NCI-H1417 treated with DMSO at 0.1 percent for 48 hours (cell line): ENCODE measurements at regions not wholly inside any gene's neighbourhood (a gene's known extent, or its start where the extent isn't known, plus 50 kb on each side); places are given as distances from the start of the nearest gene placed in this dataset.

Experiments used
- DNase-seq: peaks from one replicate; lab custom pipeline; 2025; lab: John Stamatoyannopoulos, UW

DNA sequence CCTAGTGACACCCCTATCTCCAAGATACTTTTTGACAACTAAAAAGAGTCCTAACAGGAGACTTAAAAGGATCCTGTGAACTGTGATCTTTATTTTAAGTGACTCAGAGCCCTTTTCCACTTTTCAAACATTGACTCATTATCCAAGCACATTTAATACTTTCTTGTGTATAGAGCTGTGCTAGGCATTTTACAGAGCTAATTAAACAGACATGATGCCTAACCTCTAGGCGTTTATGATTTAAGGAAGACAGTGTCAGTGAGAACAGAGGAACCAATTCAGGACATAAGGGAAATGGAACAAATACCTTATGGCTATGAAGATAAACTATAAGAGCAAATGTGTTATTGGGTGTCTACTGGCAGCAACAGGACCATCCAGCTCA lies 282.6 kb downstream of the TPBG start:
- no peak for DNase-seq

DNA sequence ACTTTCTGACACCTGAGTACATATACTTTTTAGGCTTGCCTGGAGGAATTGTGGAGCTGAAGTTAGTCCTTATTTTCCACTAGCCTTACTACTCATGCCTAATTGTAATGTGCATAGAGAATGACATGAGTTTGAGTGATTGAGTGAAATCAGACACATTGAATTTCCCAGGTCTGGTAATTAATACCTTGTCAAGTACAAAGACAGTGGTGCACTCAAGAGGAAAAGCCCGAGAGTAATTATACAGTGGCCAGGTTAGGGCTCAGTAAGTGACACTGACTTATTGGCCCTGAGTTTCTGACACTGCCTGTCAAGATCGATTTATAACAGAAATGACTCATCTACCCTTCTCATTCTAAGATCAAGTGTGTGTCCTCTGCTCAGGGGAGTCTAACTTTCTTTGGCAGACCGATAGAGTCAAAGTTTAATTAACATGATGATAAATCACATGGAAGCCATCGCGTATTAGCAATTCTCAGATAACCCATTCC lies 288.3 kb downstream of the TPBG start:
- peak; percentile 72 for DNase-seq

DNA sequence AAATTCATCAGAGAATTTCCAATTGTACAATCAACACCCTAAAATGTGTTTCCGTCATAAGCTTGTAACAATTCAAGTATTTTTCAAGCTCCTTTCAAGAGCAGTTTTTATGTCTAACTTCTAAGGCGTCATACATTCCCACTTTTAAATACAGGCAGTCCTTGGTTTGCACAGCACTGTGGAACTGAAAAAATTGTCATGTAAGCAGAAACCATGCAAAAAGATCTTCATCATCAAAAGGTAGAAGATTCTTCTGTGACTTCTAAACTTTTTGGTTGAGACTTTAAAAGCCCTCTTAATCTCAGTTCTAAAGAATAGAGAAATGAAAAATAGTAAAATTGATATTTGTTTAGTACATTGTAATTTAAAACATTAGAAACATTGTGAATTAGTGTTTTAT lies 315.6 kb downstream of the TPBG start:
- no peak for DNase-seq

DNA sequence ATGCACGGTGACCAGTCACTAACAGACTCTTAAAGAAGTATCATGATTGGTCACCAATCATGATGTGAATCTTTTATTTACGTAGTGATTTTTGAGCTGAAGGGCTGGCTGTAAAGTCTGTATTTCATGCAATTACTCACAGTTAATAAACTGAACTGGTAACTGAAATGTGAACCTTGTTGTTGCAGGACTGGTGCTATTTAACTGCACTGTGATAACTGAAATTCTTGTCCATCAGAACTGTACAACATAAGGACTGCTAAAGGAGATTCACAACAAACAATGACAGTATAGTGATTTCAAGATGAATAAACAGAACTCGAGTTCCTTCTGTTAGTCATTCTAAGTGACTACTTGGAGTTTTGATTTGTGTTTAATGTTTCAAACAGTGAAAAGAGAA lies 316.6 kb downstream of the TPBG start:
- DNase-seq: no peak

DNA sequence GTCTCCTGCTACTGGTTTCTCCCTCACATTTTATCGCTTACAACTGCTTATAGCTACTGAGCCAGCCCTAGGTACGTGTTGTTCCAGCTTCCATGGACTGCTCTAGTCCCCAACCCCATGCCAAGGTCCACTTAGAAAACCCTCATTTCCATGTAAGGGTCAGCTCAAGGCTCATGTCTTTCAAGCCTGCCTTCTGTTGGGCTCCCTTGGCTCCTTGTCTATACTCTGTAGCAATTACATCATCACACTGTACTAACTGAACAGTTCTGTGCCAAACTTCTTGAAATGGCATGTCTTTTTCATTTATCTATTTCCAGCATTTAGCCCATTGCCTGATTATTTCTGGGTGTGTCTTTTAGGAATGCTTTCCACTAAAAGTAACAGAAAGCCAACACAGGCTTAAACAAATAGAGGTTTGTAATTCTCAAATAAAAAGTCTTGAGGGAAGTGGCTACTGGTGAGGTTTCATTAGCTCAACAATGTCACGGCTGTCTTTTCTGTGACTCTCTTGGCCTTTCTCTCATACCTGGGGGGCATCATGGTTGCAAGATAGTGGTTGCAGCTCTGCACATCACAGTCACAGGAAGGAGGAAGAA lies 317.6 kb downstream of the TPBG start:
- DNase-seq: no peak

DNA sequence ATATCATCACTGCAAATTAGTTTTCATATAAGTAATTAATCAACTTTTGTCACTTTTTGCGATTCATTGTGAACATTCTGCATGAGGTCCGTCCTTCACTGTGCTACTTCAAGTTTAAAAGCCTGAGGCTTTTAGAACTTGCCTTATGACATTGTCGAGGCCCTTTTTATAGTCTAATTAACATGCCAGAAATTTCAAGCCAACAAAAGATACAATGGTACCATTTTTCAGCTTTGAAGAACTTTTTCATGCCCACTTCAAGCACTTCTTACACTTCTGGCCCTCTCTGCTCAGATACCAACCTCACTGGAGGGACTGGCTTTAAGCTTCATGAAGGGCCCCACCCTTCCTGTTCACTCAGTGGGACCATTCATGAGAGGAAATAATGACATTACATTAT lies 323.1 kb downstream of the TPBG start:
- DNase-seq: no peak

DNA sequence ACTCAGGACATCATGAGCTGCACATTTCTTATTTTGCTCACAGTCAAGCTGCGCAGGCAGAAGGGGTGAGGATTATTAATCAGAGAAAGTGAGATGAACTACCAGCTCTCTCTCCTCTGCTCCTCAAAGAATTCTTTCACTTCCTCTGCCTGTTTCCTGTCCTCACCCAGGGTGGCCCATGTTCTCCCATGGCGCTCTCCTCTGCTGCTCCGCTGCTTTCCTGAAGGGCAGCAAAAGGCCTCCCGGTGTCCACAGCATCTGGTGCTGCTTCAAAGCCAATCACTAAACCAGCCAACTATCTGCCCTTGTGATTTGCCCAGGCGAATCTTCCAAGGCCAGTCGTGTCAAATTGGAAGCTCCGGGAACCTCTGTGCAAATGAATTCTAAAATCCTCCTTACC lies 324.2 kb downstream of the TPBG start:
- no peak for DNase-seq

DNA sequence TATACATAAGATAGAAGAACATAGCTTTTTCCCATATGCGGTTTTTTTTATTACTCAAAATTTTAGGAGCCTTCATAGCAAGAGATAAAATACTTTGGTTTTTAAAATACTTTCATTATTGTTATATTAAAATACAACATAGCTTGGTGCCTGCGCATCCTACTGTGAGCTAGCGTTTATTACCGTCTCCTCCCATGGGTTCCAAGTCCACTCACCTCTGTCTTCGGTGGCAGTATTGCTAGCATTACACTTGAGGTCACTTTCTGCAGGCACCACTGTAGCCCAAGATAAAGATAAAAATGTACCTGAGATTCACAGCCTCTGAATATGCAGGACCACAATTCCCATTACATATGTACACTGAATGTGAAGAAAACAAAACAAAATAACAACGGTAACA lies 326.7 kb downstream of the TPBG start:
- DNase-seq: no peak

DNA sequence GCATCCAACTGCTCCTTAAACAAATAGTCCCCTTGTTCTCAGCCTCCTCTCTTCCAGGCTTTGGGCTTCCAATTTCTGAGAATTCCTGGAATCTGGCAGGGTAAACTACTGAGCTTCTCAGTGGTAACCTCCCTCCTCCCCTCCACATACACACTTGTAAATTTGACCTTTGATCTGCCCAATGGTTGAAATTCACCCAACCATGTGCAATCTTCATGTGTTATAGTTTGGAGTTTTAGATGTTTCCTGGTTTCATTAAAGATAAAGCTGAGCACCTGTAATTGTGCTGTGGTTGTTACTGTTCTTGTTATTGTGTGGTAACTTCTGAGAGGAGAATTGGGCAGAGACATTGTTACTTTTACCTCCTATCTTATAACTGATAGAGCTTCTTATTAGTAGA lies 328.4 kb downstream of the TPBG start:
- no peak for DNase-seq

DNA sequence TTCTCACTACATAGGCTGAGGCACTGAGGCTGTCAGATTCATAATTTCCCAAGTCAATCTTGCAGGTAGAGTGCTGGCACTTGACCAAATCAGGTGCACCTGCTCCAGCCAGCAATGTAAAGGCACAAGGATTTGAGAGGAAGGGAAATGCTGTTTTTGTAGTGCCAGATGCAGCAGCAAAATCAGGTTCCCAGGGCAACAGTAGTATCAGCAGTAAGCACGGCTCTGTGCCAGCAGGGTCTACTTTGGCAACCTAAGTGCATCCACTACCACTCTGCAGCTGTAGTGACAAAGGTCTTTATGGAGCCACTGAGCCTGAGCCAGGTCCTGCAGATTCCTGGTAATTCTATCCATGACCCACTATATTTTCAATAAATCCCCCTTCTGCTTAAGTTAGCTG lies 329.5 kb downstream of the TPBG start:
- DNase-seq: peak; percentile 50

DNA sequence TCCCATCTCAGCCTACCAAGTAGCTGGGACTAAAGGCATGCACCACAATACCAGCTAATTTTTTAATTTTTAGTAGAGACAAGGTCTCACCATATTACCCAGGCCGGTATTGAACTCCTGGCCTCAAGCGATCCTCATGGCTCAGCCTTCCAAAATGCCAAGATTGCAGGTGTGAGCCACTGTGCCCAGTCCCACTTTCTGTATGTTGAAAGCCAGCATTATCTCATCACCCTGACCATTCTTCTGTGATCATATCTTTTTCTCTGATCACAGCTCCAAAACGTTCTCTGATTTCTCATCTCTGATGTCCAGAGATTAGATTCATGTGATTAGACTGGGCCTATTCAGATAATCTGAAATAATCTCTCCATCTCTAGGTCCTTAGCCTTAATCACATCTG lies 337.7 kb downstream of the TPBG start:
- DNase-seq: no peak

DNA sequence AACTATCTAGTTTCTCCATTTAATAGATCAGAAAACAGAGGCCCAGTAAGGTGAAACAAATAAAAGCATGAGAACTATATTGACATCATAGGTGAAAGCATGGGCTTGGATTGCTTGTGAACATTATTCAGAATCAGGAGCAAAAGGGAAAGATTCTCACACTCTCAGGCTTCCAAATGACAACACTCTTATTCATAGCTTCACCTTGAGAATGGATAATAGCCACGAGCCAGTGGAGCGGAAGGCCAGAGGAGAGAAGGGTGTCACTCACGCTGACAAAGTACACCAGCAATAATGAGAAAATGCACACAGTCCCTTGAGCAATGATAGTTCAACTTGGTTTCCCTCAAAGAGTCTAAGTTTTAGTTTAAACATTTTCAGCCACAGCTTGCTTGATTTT lies 339.0 kb downstream of the TPBG start:
- DNase-seq: no peak

DNA sequence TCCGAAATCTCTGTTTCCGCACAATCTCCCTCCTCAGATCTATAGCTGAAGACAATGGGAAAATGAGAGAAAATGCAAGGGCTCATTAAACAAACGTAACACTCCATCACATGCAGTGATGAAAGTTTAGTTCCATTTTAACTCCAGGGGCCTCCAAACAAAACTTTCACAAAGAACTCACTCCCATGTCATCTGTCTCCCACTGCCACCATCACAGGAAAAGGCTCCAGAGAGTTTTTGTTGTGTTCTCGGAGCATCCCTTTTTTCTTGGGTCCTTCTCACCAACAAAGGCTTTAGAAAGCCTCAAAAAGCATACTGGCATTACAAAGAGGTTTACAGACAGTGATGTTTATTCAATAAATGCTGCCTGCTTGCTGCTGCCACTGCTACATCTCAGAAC lies 339.6 kb downstream of the TPBG start:
- no peak for DNase-seq

DNA sequence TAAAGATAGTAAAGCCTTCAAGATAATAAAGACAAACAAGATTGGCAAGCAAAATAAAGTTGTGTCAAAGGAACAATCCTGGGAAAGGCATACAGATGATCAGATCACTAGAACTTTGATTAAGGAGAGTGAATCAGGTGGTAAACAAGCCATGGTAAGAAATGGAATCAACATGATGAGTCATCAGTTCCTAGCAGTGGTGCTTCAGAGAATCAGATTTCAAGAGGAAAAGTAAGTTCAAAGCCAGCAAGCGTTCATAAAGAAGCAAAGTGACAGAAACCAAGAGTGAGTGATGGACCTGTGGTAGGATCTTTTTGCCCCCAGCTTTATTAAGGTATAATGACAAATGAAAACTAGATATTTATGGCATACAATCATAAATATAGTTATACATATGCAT lies 340.4 kb downstream of the TPBG start:
- DNase-seq: no peak

DNA sequence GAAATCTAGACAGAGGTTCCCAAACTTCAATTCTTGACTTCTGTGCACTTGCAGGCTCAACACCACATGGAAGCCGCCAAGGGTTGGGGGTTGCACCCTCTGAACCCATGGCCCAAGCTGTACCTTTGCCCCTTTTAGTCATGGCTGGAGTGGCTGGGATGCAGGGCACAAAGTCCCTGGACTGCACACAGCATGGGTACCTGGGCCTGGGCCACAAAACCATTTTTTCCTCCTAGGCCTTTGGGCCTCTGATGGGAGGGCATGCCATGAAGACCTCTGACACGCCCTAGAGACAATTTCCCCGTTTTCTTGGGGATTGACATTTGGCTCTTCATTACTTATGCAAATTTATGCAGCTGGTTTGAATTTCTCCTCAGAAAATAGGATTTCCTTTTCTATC lies 342.0 kb downstream of the TPBG start:
- no peak for DNase-seq

DNA sequence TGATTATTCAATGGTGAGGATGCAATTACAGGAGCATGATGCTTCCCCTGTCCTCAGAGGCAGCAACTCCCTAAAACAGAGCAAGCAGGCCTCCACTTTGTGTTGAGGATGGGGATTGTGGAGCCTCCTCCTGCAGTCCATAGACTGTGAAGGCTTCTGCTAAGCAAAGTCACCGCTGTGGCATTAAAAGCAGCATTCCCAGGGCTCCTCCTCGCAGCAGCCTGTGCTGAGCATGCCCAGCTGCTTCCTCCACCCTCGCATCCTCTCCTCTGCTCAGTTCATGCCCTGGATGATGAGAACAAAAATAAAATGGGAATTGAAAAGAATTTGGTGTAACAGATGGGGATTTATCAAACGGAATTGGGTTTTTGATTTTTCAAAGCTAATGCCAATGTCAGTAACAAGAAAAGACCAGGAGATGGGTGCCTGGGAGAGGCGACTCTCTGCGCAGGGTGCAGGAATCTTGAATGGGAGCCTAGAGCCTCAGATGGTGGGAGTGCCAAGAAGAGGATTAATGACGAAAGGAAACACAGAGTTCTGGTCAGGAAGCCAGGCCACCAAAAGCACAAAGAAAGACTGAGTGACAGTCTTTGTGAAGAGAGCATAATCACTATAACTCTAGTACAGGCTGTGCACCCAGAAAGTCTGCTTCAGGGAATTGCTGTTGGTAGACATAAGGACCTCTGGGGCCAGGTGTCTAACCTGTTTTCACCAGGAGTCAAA lies 347.6 kb downstream of the TPBG start:
- DNase-seq: no peak

DNA sequence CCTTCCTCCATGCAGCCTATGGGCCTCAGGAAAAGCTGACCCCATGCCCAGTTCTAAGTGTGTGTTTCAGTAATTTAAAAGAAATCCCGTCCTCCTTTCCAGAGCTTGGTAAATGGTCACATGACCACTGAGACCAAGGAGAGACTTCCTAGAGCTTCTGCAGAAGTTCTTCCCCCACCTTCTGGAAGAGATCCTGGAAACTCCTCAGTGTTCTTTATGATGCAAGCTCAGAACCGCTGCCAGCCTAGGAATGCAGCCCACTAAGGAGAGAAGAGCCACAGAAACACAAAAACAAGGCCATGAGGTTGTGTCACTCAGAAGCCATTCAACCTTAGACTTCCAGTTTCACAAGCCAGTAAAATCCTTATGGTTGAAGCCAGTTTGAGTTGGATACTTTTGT lies 348.4 kb downstream of the TPBG start:
- DNase-seq: no peak

DNA sequence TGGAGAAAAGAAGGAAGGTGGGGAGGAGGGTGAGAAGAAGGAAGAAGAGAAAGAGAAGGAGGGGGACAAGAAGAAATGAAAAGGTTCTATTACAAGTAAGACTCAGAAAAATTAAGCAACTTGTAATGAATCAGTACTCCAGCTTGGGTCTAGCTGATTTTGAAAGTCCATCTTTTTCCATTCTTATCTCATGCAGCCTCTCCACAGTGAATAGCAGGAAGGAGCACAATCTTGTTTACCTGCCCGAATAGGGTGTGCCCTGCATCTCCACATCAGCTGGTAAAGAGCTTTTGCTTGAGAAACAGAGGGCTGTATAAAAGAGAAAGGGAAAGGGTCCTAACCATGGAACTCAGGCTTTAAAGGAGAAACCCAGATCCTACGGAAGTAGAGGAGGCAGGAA lies 348.8 kb downstream of the TPBG start:
- no peak for DNase-seq

DNA sequence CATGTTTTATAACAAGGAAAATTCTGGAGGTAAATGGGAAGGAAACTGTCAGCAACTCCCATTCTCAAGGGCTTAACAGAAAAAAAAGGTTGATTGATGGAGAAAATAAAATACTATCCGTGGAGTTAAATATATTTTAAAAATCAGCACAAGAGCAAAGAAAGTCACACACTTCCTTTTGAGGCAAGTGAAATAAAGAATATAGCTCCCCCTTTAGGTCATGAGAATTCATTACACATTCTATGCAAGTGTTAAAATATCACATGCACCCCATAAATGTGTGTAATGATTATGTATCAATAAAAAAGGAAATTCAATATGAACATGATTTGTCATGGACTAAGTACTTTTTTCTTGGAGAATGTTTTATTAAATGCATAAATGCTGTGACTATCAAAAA lies 349.2 kb downstream of the TPBG start:
- DNase-seq: no peak

DNA sequence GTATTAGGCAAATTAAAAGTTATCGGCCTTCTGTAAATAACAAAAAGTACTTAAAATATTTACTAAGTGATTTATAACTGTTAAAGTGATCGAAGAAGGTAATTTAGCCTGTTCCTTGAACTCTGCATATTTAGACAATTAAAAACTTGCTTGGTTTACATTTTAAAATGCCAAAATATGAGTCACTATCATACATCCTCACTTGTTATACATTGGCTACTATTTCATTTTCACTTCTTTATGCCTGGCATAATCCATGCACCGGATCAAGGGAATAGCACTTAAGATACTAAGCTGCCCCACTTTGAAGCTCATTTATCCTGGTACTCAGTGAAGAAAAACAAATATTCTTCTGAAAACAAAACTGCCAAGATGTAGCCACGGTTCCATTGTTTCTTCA lies 344.6 kb downstream of the UBE3D start:
- DNase-seq: no peak

DNA sequence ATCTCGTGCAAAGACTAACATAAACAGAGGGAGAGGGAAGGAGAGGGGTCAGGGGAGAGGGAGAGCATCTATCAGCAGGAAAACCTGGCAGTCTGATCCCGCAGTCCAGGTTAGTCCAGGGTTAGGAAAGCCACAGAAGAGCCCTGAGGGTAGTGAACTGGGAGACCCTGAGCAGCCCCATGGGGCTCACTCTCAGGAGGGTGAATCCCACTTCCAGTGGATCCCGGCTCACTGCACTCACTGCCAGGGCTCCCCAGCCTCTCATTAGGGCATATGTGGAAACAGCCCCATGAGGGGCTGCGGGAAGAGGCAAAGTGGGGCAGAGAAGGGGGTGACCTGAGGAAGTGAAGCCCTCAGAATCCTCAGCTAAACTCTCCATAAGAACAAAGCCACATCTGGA lies 329.9 kb downstream of the UBE3D start:
- DNase-seq: no peak

DNA sequence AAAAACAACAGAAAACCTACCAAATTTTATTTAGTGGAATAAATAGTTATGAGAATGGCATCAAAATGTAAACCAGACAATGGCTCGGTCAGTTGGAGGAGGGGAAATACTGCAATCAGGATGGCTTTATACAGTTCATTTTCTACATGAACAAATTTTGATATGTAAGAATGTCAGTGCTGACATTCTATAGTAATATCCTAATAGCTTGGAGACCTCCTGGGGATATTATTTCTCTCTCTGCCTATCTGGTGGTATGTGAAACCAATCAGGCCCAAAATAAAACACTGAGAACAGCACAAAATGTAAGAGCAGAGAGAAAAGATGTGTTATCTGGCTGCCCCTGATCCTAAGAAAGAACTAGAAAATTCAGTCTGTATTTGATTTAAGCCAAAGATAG lies 327.7 kb downstream of the UBE3D start:
- DNase-seq: no peak

DNA sequence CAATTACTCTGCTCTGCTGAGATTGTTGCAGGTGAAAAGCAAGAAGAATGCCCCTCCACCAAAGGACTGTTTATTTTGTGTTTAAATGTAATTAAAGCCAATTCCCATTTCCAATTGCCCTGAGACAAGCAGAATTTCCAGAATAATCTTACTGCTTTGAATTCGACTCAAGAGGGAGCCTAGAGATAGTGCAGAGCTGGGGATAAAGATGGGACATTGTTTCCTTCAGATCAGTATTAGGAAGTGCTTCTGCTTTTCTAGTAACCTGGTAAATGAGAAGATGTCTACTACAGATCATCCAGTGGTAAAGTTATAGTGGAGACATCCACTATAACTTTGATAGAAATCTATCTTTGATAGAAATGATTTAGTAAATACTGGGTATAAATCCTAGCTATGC lies 326.9 kb downstream of the UBE3D start:
- no peak for DNase-seq

DNA sequence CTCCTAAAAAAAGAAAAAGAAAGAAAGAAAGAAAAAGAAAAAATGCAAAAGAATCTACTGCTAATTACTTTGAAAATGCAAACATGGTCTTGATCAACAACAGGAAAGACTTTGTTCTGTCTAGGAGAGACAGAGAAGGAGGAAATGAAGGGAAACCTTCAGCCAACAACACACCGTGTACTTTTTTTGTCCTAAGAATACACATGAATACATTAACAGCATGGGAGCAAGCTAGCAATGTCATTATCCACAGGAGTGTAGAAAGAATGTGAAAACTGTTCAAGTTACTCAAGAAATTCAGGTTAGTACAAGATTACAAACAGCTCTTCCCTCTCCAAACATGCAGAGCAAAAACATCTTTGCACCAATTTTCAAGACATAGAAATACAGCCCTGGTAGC lies 326.3 kb downstream of the UBE3D start:
- DNase-seq: no peak
